Activated CD4-positive, alpha-beta T cell treated with anti-CD3 and anti-CD28 coated beads for 36 hours (primary cell): ENCODE measurements at regions not wholly inside any gene's neighbourhood (a gene's known extent, or its start where the extent isn't known, plus 50 kb on each side); places are given as distances from the start of the nearest gene placed in this dataset.

Experiments used
- ATAC-seq: fragments of 200-7000 bp; cut with Tn5 transposase; one replicate; pipeline ENCODE4 v1.10.0; 2021; ENCODE audit warnings: mild to moderate bottlenecking, moderate library complexity
- CTCF ChIA-PET: fragments of 350-600 bp; sonication (Branson Sonifier 250); formaldehyde crosslinking; loops from one replicate; lab custom pipeline; 2021; ENCODE audit warnings: antibody characterized with exemption; lab: Charles Lee
- POLR2A ChIA-PET: fragments of 350-600 bp; sonication (Branson Sonifier 250); formaldehyde crosslinking; loops from one replicate; lab custom pipeline; 2021; ENCODE audit warnings: antibody characterized with exemption, inconsistent platforms; lab: Charles Lee
- DNase-seq: peaks from one replicate; pipeline ENCODE4 v3.0.0-alpha.2; 2020
- H3K27ac Mint-ChIP-seq: one replicate; pipeline ENCODE4 v1.8.0; 2021; ENCODE audit warnings: mixed read lengths
- H3K27me3 Mint-ChIP-seq: one replicate; pipeline ENCODE4 v1.8.0; 2021; ENCODE audit warnings: mixed read lengths
- H3K36me3 Mint-ChIP-seq: one replicate; pipeline ENCODE4 v1.8.0; 2021; ENCODE audit warnings: low read depth, mixed read lengths
- H3K4me1 Mint-ChIP-seq: one replicate; pipeline ENCODE4 v1.8.0; 2021; ENCODE audit warnings: mixed read lengths
- H3K4me3 Mint-ChIP-seq: one replicate; pipeline ENCODE4 v1.8.0; 2021; ENCODE audit warnings: mild to moderate bottlenecking, moderate library complexity, mixed read lengths
- H3K9me3 Mint-ChIP-seq: one replicate; pipeline ENCODE4 v1.8.0; 2021; ENCODE audit warnings: low read depth, mixed read lengths
- intact Hi-C, 2 experiments: fragments of 100-400 bp; cut with DNase I in 1 of 2; cut with micrococcal nuclease in 1 of 2; formaldehyde crosslinking; loops; one replicate each; pipeline versions ENCODE4 v1.14.2 to v1.15.1; 2022 to 2024; cut with DNase I, micrococcal nuclease

- no peaks in the 10 kb centered on the region for H3K4me1 Mint-ChIP-seq
- POLR2A ChIA-PET, result no interaction called here
- no peak for DNase-seq
- peaks cover 2% of the 10 kb centered on the region for H3K27me3 Mint-ChIP-seq
- ATAC-seq, result no peak
- H3K36me3 Mint-ChIP-seq, result no peaks in the 10 kb centered on the region
- CTCF ChIA-PET, result no interaction called here
- no peak overlapping the region for H3K27ac Mint-ChIP-seq
- no peak overlapping the region for H3K4me3 Mint-ChIP-seq
- intact Hi-C loops, result no loop called here
- no peaks in the 10 kb centered on the region for H3K9me3 Mint-ChIP-seq
Measured at GRCh38 chr5:62701036-62701435, 122.4 kb downstream of the LRRC70 start.

- no peaks in the 10 kb centered on the region for H3K36me3 Mint-ChIP-seq
- intact Hi-C loops, result no loop called here
- ATAC-seq (no peak), DNase-seq (no peak)
- no peak overlapping the region for H3K4me3 Mint-ChIP-seq
- H3K9me3 Mint-ChIP-seq, result no peaks in the 10 kb centered on the region
- ChIA-PET CTCF (interaction anchor here (1.3 kb wide), 1 partner anchor 239 kb away, joined by 3 read pairs; no protein-coding TSS in a partner anchor), POLR2A (no interaction called here)
- H3K27me3 Mint-ChIP-seq, result no peaks in the 10 kb centered on the region
- no peak overlapping the region for H3K27ac Mint-ChIP-seq
- H3K4me1 Mint-ChIP-seq, result no peaks in the 10 kb centered on the region
Measured at GRCh38 chr5:62698756-62699155, 120.1 kb downstream of the LRRC70 start.

- CTCF ChIA-PET, result no interaction called here
- no peak overlapping the region for H3K4me3 Mint-ChIP-seq
- intact Hi-C loops, result no loop called here
- H3K4me1 Mint-ChIP-seq, result peaks cover 3% of the 10 kb centered on the region
- H3K27me3 Mint-ChIP-seq, result no peaks in the 10 kb centered on the region
- ATAC-seq (no peak), DNase-seq (no peak)
- no peaks in the 10 kb centered on the region for H3K36me3 Mint-ChIP-seq
- H3K27ac Mint-ChIP-seq, result no peak overlapping the region
- no peaks in the 10 kb centered on the region for H3K9me3 Mint-ChIP-seq
- POLR2A ChIA-PET, result no interaction called here
Measured at GRCh38 chr5:62695274-62695673, 116.7 kb downstream of the LRRC70 start.

GRCh38 chr5:62692946-62693713 is 114.5 kb downstream of the LRRC70 start:
- no peaks in the 10 kb centered on the region for H3K36me3 Mint-ChIP-seq
- no peaks in the 10 kb centered on the region for H3K9me3 Mint-ChIP-seq
- H3K27me3 Mint-ChIP-seq, result no peaks in the 10 kb centered on the region
- peak; percentile 64 for ATAC-seq
- H3K4me3 Mint-ChIP-seq, result no peak overlapping the region
- no peak overlapping the region for H3K27ac Mint-ChIP-seq
- H3K4me1 Mint-ChIP-seq, result peaks cover 11% of the 10 kb centered on the region
- intact Hi-C loops, result no loop called here
- ChIA-PET CTCF (interaction anchor here (1.4 kb wide), 1 partner anchor 9 kb away, joined by 4 read pairs; no protein-coding TSS in a partner anchor), POLR2A (no interaction called here)
- peak; percentile 7 for DNase-seq

GRCh38 chr5:62691946-62692345 is 113.3 kb downstream of the LRRC70 start:
- H3K9me3 Mint-ChIP-seq, result no peaks in the 10 kb centered on the region
- H3K27ac Mint-ChIP-seq, result no peak overlapping the region
- DNase-seq (no peak), ATAC-seq (no peak)
- no peaks in the 10 kb centered on the region for H3K27me3 Mint-ChIP-seq
- H3K36me3 Mint-ChIP-seq, result no peaks in the 10 kb centered on the region
- POLR2A ChIA-PET, result no interaction called here
- peaks cover 11% of the 10 kb centered on the region for H3K4me1 Mint-ChIP-seq
- CTCF ChIA-PET, result no interaction called here
- intact Hi-C loops, result no loop called here
- H3K4me3 Mint-ChIP-seq, result no peak overlapping the region

GRCh38 chr5:62690421-62690820 is 111.8 kb downstream of the LRRC70 start:
- DNase-seq (no peak), ATAC-seq (no peak)
- ChIA-PET POLR2A (no interaction called here), CTCF (interaction anchor here (1.1 kb wide), 1 partner anchor 18 kb away, joined by 4 read pairs; no protein-coding TSS in a partner anchor)
- Mint-ChIP-seq H3K27me3 (no peaks in the 10 kb centered on the region), H3K9me3 (no peaks in the 10 kb centered on the region), H3K36me3 (no peaks in the 10 kb centered on the region), H3K4me1 (peaks cover 11% of the 10 kb centered on the region), H3K27ac (no peak overlapping the region), H3K4me3 (no peak overlapping the region)
- intact Hi-C loops, result no loop called here

GRCh38 chr5:62689599-62690368 is 111.2 kb downstream of the LRRC70 start:
- DNase-seq (no peak), ATAC-seq (peak; percentile 66)
- Mint-ChIP-seq H3K36me3 (no peaks in the 10 kb centered on the region), H3K27ac (peak overlapping the region; percentile 12), H3K4me3 (no peak overlapping the region), H3K27me3 (no peaks in the 10 kb centered on the region), H3K4me1 (peaks cover 11% of the 10 kb centered on the region), H3K9me3 (no peaks in the 10 kb centered on the region)
- intact Hi-C loops, result no loop called here
- ChIA-PET POLR2A (no interaction called here), CTCF (interaction anchor here (0.7 to 1.1 kb wide), 2 partner anchors 19 to 1937 kb away, joined by 3 to 4 read pairs; no protein-coding TSS in a partner anchor)

GRCh38 chr5:62686692-62687091 is 108.1 kb downstream of the LRRC70 start:
- ChIA-PET CTCF (no interaction called here), POLR2A (no interaction called here)
- ATAC-seq, result no peak
- Mint-ChIP-seq H3K36me3 (no peaks in the 10 kb centered on the region), H3K4me1 (peaks cover 11% of the 10 kb centered on the region), H3K9me3 (no peaks in the 10 kb centered on the region), H3K27me3 (no peaks in the 10 kb centered on the region), H3K4me3 (no peak overlapping the region), H3K27ac (no peak overlapping the region)
- intact Hi-C loops, result no loop called here
- DNase-seq, result no peak

- CTCF ChIA-PET, result interaction anchor here (0.5 kb wide), 1 partner anchor 94 kb away, joined by 3 read pairs; no protein-coding TSS in a partner anchor
Measured at GRCh38 chr5:62685221-62685620, 106.6 kb downstream of the LRRC70 start.

GRCh38 chr5:62684310-62684709 is 105.7 kb downstream of the LRRC70 start:
- no peaks in the 10 kb centered on the region for H3K27me3 Mint-ChIP-seq
- ATAC-seq (no peak), DNase-seq (no peak)
- H3K4me1 Mint-ChIP-seq, result no peaks in the 10 kb centered on the region
- ChIA-PET POLR2A (no interaction called here), CTCF (interaction anchor here (0.7 kb wide), 1 partner anchor 10 kb away, joined by 4 read pairs; no protein-coding TSS in a partner anchor)
- H3K27ac Mint-ChIP-seq, result no peak overlapping the region
- intact Hi-C loops, result no loop called here
- H3K36me3 Mint-ChIP-seq, result no peaks in the 10 kb centered on the region
- H3K9me3 Mint-ChIP-seq, result peaks cover 4% of the 10 kb centered on the region
- H3K4me3 Mint-ChIP-seq, result no peak overlapping the region

More at GRCh38 chr5:62685221-62685620, 106.6 kb downstream of the LRRC70 start:
- no peaks in the 10 kb centered on the region for H3K36me3 Mint-ChIP-seq
- POLR2A ChIA-PET, result no interaction called here
- no peak for DNase-seq
- H3K4me1 Mint-ChIP-seq, result peaks cover 7% of the 10 kb centered on the region
- intact Hi-C loops, result no loop called here
- no peaks in the 10 kb centered on the region for H3K9me3 Mint-ChIP-seq
- no peak overlapping the region for H3K27ac Mint-ChIP-seq
- no peaks in the 10 kb centered on the region for H3K27me3 Mint-ChIP-seq
- no peak for ATAC-seq
- H3K4me3 Mint-ChIP-seq, result no peak overlapping the region

GRCh38 chr5:62682059-62682458 is 103.4 kb downstream of the LRRC70 start:
- H3K9me3 Mint-ChIP-seq, result peaks cover 8% of the 10 kb centered on the region
- H3K27ac Mint-ChIP-seq, result no peak overlapping the region
- intact Hi-C loops, result no loop called here
- POLR2A ChIA-PET, result no interaction called here
- no peak for ATAC-seq
- H3K4me3 Mint-ChIP-seq, result no peak overlapping the region
- CTCF ChIA-PET, result no interaction called here
- H3K27me3 Mint-ChIP-seq, result no peaks in the 10 kb centered on the region
- no peak for DNase-seq
- H3K4me1 Mint-ChIP-seq, result no peaks in the 10 kb centered on the region
- no peaks in the 10 kb centered on the region for H3K36me3 Mint-ChIP-seq
